NCI-H446 treated with DMSO at 0.1 percent for 48 hours (cell line): ENCODE measurements at regions not wholly inside any gene's neighbourhood (a gene's known extent, or its start where the extent isn't known, plus 50 kb on each side); places are given as distances from the start of the nearest gene placed in this dataset.
"Not testable (repeated sequence)": the region's sequence is repeated elsewhere in the genome, so short reads cannot be mapped to it uniquely, and the experiment has no call there.

Experiments used
- DNase-seq: peaks from one replicate; lab custom pipeline; 2025; lab: John Stamatoyannopoulos, UW

DNA sequence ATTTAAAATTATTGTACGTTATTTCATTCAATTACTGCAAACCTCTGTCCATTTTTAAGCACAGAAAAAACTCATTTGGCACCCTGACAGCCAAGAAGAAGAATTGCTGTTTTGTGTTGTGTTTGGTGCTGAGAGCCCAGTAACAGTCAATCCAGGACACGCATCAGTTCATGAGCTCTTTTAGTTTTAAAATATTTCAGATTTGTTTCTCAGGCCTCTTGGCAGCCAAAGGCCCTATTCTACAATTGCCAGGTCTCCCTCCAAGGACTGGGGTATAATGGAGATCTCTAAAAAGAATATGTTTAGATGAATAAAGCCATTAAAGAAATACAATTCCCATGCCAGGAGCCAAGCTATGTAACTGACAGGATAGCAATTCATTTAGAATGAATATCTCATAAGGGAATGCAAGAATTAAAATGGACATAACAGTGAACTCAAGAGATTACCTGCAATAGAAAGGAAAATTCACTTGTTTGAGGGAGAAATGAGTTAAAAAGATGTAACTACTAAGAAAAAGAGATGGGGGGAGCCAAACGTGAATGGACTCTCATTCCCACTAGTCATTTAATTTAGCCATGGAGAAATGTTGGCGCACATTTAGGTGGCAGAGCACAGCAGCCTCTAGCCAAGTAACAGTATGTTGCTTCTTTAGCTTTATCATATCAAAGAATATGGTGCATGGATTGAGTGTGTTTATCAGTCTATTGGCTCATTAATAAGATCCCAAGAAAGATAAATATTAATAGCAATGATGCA, 140.6 kb upstream of the PELI2 start:
- DNase-seq: peak; percentile 4

DNA sequence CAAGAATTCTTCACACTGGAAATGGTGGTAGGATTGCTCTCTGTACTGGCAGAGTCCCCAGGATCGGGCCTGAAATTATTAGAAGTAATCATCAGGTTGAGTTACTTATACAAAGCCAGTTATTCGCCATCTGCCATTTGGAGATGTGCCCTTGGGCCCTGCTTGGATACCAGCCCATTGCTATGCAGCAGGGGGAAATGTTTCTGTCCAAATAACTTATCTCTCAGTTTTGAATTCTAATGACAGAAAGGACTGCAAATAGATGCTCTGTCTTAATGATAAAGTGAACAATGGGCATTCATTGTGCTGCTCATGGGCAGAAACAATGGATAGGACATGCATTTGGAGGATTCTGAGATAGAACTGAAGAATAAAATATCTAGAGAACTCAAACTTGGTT, 139.1 kb upstream of the PELI2 start:
- peak; percentile 52 for DNase-seq

DNA sequence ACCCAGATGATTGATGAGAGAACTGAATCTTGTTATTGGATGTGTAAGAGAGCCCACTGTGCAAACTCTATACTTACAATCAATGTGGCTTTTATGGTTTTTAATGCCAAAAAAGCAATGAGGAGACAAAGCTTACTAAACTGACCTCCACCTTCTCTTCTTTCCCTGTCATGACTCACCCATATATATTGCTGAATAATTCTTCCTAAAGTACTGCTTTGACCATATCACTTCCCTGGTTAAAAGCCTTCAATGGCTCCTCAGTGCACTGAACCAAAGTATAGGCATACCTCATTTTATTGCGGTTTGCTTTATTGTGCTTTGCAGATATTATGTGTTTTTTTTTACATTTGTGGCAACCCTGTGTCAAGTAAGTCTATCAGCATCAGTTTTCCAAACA, 138.4 kb upstream of the PELI2 start:
- no peak for DNase-seq

DNA sequence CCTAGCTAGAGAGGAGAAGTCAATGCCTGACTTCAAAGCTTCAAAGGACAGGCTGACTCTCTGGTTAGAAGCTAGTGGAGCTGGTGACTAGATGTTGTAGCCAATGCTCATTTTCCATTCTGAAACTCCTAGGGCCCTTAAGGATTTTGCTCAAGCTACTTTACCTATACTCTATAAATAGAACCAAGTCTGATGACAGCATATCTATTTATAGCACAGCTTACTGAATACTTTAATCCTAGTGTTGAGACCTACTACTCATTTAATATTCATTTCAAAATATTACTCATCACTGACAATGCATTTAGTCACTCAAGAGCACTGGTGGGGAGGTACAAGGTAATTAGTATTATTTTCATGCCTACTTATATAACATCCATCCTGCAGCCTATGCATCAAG, 137.2 kb upstream of the PELI2 start:
- DNase-seq: no peak

DNA sequence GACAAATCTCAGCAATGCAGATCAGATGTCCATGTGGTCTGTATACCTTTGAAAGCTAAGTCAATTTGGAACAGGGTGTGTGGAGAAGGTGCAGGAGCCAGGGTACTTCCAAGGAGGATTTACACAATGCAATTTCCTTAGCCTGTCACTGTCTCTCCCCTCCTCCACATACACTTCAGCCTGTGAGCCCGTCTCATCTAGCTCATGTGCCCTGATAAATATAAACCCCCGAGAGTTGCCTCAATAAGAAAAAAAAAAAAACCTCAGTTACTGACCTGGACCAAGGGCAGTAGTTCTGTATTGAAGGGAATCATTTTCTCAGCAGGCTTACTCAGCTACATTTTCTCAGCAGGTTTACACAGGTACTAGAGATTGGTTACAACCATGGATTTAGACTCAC, 132.1 kb upstream of the PELI2 start:
- no peak for DNase-seq

DNA sequence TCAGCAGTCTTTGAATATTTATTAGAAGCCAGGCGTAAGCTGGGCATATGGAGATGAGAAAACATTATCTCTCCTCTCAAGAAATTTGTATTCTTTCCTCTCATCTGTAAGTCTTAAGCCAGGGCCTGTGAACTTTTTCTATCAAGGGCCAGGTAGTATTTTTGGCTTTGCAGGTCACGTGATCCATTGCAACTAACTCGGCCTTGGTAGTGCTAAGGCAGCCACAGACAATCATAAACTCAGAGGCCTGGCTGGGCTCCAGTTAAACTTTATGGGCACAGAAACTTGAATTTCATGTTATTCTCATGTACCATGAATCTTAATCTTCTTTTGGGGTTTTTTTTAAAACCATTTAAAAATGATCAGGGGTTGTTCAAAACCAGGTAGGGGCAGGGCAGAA, 117.4 kb upstream of the PELI2 start:
- no peak for DNase-seq

DNA sequence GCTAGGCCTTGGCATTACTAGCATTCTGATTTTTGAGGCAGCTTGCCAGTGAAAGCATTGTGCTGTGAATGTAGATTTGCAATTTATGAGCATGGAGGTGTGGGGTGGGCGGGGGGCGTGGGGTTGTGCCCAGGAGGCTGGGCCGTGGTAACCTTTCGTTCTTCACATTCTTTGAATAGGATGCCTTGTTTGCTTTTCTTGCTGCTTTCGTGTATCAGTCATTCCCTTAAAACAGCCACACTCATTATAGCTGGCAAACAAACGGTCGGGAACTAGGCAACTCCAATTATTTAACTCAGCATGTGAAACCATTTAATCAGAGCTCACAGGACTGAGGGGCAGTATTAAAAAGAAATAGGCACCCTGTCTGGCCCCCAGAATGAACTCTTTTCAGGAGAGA, 115.9 kb upstream of the PELI2 start:
- DNase-seq: no peak

DNA sequence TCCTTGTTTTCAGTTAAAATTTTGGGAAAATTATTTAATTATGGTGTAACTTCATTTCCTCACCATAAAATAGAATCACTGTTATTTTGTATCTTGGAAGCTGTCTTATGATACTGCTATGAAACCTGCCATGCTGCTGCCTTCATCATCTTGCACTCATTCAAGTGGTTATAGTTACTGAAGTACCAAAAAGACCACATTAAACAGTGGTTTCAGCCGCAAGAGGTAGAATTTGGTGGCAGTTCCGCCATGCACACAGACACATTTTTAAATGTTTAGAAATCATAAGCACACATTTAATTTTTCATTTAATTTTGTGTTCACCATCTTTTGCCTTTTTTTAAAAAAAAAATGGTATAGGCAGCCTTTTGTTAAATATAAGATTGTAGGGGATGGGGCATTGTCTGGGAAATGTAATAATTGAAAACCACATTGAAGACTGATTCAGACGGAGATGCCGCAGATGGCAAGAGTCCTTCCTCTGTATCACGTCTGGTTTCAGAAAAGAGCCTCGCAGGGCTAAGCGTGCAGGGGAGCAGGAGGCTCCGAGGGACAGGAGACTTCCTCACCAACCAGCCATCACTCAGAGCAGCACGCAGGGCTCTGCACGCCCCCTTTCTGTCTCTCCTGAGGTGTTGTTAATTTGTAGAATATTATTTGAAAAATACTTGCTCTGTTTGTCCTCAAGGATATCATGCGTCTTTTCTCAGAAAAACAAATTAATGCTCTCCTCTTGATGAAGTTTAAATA, 115.2 kb upstream of the PELI2 start:
- DNase-seq: no peak

DNA sequence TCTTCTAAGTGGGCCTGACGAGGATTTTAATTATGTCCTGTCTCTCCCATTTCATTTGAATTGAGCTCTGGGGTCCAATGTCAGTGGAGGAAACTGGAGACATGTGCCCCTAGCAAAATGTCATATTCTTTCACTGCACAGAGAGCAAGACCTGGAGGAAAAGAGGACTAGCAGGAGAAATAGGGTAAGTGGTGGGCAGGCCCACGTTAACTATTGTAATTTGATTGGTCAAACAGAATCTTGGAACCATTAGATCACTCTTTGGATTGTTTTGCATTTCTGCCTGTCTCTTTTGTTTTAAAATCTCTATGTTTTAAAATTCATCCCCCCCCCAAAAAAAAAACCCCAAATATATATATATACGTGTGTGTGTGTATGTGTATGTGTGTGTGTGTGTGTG, 113.9 kb upstream of the PELI2 start:
- no peak for DNase-seq

DNA sequence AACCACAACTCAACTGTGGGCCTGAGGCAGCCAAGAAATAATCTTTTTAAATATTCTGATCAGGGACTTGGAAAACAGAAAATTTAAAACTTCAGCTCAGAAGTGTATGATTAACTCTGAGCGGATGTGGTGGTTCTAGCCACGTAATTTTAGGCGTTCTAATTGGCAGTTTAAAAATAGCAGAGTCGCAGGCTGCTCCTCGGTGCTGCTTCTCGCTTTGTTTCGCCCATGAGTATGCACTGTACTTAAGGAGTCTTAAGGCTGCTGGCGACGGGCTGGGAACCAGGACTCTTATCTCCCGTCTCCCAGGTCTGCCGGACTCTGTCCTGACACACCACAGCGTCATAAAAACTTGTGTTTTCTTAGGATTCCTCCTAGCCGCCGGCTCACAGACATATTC, 113.4 kb upstream of the PELI2 start:
- no peak for DNase-seq

DNA sequence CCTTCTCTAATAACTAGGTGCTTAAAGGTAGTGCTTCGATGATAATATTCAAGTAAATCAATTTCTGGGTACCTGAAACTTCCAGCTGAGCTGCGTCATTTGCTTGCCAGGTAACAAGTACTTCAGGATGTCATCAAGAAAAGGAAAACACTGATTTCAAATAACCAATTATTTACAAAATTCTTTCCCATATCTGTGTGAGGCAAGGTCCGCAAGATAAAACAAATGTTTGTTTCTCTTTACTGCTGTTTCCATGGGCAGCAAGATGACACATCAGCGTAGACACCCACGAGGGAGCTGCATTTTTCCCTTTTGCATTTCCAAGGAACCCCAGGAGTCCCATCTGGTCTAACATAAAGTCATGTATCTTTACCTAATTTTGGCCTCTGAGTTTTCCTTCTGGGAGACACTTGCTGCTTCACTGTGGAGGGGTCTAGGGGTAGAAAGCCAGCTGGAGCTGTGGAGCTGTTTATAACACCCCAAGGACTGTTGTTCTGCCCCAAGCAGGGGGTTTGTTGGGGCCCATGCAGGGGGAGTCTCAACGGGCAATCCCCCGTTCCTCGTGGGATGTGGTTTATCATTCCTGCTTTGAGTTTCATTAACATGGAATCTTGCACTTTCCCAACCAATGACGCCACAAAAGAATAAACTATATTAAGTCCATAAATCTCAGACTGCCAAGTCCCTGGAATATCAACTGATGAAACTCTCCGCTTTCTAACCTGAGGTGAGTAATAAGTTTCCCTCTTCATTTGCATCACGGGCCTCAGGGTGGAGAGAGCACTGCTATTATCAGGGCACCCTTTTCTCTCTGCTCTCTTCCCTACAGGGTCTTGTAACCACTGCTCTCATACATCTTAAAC, 112.8 kb upstream of the PELI2 start:
- DNase-seq: no peak

DNA sequence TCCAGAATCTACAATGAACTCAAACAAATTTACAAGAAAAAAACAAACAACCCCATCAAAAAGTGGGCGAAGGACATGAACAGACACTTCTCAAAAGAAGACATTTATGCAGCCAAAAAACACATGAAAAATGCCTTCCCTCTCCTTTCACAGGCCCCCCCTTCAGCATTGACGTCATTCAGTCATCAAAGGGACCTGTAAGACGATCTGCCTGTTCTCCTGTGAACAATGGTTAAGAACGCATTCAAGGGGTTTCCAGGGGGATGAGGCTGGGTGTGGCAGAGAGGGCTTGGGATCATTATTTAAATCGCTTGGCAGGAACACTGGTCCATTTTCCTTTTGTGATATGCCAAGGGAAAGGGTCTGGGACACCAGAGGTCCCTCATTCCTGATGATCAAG, 110.7 kb upstream of the PELI2 start:
- not testable (repeated sequence) for DNase-seq

DNA sequence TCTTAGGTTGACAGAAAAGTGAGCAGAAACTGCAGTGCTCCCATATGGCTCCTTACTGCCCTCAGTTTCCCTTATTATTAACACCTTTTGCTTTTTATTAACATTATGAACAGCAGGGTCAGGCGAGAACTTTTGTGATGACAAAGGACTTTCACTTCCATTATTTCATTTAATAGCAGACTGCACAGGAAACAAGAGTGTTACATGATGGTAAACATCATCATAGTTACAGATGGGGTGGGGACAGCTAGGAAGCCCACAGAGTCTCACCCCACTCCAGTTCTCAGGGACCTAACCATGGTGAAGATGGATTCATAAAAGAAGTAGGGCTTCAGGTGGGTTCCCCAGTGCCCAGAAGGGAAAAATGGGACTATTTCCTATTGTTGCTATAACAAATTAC, 110.1 kb upstream of the PELI2 start:
- DNase-seq: no peak

DNA sequence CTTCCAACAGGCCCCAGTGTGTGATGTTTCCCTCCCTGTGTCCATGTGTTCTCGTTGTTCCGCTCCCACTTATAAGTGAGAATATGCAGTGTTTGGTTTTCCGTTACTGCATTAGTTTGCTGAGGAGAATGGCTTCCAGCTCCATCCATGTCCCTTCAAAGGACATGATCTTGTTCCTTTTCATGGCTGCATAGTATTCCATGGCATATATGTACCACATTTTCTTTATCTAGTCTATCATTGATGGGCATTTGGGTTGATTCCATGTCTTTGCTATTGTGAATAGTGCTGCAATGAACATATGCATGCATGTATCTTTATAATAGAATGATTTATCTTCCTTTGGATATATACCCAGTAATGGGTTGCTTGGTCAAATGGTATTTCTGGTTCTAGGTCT, 109.5 kb upstream of the PELI2 start:
- not testable (repeated sequence) for DNase-seq

DNA sequence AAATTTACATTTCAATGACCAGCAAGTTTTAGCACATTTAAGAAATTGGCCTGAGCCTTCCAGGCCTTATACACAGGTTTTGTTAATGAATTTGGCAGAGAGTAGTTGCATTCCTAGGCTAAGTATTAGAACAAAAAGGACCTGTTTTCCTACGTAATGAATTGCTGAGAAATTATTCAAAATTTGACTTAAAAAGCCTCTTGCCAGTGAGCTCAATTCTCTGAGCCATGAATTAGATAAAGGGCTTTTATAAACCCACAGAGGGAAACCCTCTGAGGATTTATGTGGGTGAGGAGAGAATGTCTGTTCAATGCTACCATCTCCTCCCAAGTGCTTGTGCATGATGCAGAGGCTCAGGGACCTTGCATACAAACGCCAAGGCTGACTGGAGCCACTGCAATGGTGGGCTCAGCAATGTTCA, 94.5 kb upstream of the PELI2 start:
- no peak for DNase-seq

DNA sequence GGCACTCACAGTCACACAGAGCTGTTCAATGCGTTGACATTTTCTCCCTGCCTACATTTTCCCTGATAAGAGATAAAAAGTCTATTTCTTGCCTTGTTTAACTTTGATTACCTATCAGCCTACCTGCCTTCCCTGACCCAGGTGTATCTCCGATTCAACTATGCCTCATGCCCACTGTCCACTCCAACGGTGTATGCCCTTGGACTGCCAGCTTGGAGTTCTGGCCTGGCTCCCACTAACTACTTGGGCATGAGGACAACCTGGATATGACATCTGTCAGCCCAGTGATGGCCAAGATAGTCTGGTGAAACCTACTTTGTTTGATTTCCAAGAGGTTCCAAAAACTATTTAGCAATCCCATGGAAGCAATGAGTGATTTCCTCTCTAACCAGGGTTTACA, 93.0 kb upstream of the PELI2 start:
- DNase-seq: no peak

DNA sequence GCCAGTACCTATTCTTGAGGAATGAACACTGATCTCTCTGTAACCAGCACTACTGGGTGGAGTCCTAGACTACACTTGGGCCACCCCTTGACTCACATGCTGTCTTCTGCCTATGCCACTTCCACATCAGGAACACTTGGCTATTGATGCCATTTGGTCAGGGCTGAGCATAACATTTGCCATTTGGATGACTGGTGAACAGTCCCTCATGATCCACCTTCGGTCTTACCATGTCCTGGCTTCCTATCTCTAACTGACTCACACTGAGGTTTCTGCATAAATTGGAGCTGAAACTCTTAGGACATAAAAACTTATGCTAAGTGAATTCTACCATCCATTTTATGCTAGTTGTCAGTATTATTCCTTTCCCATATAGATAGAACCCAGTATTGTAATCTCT, 91.7 kb upstream of the PELI2 start:
- no peak for DNase-seq

DNA sequence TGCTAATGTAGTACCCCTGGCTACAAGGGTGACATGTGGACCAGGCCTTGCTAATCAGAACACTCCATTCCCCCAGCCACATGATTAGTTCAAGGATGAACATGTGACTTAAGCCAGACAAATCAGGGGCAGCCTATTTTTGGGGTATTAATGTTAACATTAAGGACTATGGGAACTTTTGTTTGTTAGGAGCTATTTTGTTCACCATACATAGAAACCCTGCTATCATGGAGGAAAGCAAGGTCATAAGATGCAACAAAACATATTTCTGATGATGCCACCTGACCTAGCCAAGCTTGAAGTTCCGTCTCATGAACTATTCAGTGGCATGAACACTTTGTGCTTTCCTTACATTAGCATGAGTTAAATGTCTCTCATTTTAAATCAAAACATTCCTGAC, 90.8 kb upstream of the PELI2 start:
- no peak for DNase-seq

DNA sequence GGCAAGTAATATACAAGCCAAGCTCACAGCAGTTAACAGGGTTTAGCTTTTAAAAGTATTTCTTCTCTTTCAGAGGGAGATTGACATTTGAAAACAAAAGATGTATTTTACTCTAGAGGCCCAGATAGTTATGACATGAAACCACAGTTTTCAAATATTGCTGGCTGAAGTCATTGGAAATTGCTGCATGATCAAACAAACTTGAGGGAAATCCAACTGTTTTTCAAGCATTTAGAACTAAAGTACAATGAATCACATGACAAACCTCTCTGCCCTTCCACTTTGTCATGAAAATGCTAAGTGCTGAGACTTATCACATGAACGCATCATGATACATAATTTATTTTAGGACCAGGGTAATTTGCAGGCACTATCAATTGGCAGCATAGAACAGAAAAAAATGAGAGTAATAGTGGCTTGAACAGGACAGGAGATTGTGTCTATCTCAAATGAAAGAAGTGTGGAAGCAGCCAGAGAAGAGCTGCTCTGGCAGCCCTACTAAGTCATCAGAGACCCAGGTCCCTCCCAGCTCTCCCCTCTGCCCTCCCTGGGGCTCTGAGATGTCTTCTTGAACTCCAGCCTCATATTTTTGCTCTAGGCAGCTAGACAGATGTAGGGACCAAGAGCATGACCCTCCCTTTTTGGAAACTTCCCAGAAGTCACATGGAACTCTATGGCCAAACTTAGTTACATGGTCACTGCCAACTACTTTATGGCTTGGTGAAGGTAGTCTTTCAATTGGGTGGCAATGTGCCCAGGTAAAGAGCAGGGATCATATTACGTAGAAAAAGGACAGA, 90.1 kb upstream of the PELI2 start:
- no peak for DNase-seq

DNA sequence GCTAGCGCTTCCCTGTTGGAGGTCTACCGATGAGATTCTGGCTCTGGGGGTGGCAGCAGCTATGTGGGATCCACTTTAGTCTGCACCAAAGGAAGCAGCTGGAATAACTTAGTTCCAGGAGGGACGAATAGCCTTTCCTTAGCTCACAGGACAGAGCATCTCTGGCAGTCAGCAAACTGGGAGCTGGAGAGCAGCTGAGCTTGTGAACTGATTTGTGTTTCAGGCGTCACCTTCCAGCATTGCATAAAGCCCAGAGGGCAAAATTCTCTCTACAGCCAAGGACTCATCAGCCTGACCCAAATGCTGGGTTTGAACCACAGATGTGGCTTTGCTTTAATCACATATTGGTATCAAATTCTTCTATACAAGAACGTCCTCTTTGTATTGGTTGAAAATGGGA, 81.9 kb upstream of the PELI2 start:
- DNase-seq: no peak

DNA sequence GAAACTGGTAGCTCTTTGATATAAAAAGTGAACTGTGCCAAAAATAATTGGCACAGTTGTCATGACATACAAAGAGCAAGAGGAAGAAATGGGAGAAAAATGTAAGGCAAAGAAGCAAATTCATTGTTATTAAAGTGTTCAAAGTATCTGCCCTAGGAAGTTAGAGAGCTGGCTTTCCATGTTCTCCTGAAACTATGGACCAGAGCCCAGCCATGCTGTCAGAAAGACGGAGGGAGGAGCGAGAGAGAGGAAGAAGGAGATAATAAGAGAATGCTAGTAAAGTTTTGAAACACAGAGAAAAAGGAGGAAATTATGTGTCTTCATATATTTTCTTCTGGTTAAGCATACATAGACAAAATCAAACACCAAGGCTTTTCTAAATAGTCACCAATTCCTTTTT, 78.1 kb upstream of the PELI2 start:
- DNase-seq: no peak

DNA sequence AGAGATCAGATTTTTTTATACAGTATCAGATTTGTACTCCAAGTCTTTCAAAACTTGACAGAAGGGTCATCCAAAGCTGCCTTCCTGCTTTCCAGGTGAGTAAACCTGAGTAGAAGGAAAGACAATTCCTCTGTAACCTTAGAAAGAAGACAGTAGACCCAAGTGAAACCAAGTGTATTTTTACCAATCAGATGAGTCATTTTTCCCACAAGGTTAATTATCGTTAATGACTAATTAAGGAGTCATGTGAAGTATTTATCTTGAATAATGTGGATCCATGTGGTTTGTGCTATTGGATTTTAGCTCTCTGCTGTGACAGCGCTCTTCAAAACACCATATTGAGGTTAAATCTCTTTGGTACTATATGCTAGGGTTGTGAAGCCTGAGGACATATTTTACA, 74.0 kb upstream of the PELI2 start:
- no peak for DNase-seq
